ENCODE measurements at regions not wholly inside any gene's neighbourhood (a gene's known extent, or its start where the extent isn't known, plus 50 kb on each side); places are given as distances from the start of the nearest gene placed in this dataset.

GRCh38 chr21:27206368-27206982, 239.6 kb upstream of the ADAMTS5 start:
- CTCF ChIA-PET, result no interaction called here
- TF ChIP-seq POLR2AphosphoS5 (IDR thresholded peaks at IDR 0.05; ENCODE audit: low read depth, low read length) (no peak), TCF7L2 (IDR thresholded peaks at IDR 0.05; ENCODE audit: low read depth, low read length) (no peak), SIN3A (IDR thresholded peaks at IDR 0.05; ENCODE audit: borderline replicate concordance, insufficient read depth, low read depth, low read length) (no peak), CTCF (IDR thresholded peaks at IDR 0.05) (no peak), REST (IDR thresholded peaks at IDR 0.05; ENCODE audit: insufficient read depth in 1 of 2, low read depth in 2 of 2, low read length in 1 of 2) (no peak)
- Histone ChIP-seq H3K27ac (ENCODE audit: low read length) (no peak overlapping the region), H3K27me3 (ENCODE audit: control insufficient read depth, insufficient read depth, low read length) (no peaks in the 10 kb centered on the region), H3K36me3 (ENCODE audit: control insufficient read depth, insufficient read depth, low read length) (no peaks in the 10 kb centered on the region), H3K4me1 (ENCODE audit: control insufficient read depth, insufficient read depth, low read length) (no peaks in the 10 kb centered on the region), H3K9me3 (ENCODE audit: control insufficient read depth, insufficient read depth, low read depth, low read length) (no peaks in the 10 kb centered on the region), H3K4me3 (ENCODE audit: low read depth in 2 of 2, low read length in 2 of 2) (no peak overlapping the region)
- BruUV-seq (replicated peaks), result no TSS peak
- no peak for DNase-seq (ENCODE audit: low read depth, low spot score)
- POLR2A ChIA-PET, result no interaction called here
- in situ Hi-C loops (cut with HindIII; ENCODE audit: low pct_unique_long_range_greater_than_20kb, low sequenced_read_pairs) (no loop called here), intact Hi-C loops (cut with micrococcal nuclease; ENCODE audit: unreplicated experiment) (no loop called here)
- no peak for ATAC-seq

- H3K27ac ChIP-seq (ENCODE audit: low read length), result no peak overlapping the region
- ChIA-PET CTCF (no interaction called here), POLR2A (no interaction called here)
- no peak for DNase-seq (ENCODE audit: low read depth, low spot score)
- no peak overlapping the region for H3K4me3 ChIP-seq (ENCODE audit: low read depth in 2 of 2, low read length in 2 of 2)
- no TSS peak for BruUV-seq (replicated peaks)
- no peak for ATAC-seq
- intact Hi-C loops (cut with micrococcal nuclease; ENCODE audit: unreplicated experiment) (no loop called here), in situ Hi-C loops (cut with HindIII; ENCODE audit: low pct_unique_long_range_greater_than_20kb, low sequenced_read_pairs) (no loop called here)
- H3K27me3 ChIP-seq (ENCODE audit: control insufficient read depth, insufficient read depth, low read length), result no peaks in the 10 kb centered on the region
- no peaks in the 10 kb centered on the region for H3K9me3 ChIP-seq (ENCODE audit: control insufficient read depth, insufficient read depth, low read depth, low read length)
- TF ChIP-seq SIN3A (IDR thresholded peaks at IDR 0.05; ENCODE audit: borderline replicate concordance, insufficient read depth, low read depth, low read length) (no peak), TCF7L2 (IDR thresholded peaks at IDR 0.05; ENCODE audit: low read depth, low read length) (no peak), CTCF (IDR thresholded peaks at IDR 0.05) (no peak), REST (IDR thresholded peaks at IDR 0.05; ENCODE audit: insufficient read depth in 1 of 2, low read depth in 2 of 2, low read length in 1 of 2) (no peak), POLR2AphosphoS5 (IDR thresholded peaks at IDR 0.05; ENCODE audit: low read depth, low read length) (no peak)
- H3K36me3 ChIP-seq (ENCODE audit: control insufficient read depth, insufficient read depth, low read length), result no peaks in the 10 kb centered on the region
- H3K4me1 ChIP-seq (ENCODE audit: control insufficient read depth, insufficient read depth, low read length), result no peaks in the 10 kb centered on the region
Observed at GRCh38 chr21:27202301-27202700, 235.4 kb upstream of the ADAMTS5 start.
